NCI-H510A (cell line): ENCODE measurements at regions not wholly inside any gene's neighbourhood (a gene's known extent, or its start where the extent isn't known, plus 50 kb on each side); places are given as distances from the start of the nearest gene placed in this dataset.

Experiments used
- DNase-seq: peaks from one replicate; lab custom pipeline; 2025; lab: John Stamatoyannopoulos, UW

DNA sequence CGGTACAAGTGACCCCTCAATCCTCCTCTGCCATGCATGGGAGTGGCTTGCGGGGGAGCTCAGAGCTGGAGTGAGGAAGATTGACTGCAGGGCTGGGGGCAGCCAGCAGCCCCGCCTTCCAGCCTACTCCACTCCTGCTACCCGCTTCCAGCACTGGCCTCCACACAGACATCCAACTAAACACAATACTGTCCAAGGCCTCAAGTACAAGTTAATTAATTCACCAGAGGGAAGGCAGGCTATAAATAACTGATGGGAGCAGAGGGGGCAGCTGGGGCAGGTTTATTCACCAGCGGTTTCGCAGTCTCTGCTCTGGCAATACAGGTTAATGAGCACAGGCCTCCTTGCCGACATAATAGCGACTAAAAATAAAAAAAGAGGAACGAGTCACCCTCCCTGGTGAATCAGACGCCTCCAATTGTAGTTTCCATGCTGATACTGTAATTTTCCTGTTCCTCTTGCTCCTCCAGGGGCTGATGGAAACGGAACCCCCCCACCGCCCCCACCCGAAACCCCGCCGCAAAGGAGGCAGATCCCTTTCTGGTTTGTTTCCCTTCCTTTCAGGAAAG, 166.4 kb upstream of the TLE3 start:
- peak; percentile 49 for DNase-seq

- no peak for DNase-seq
Measured at GRCh38 chr15:70262591-70263274, 165.0 kb upstream of the TLE3 start.

DNA sequence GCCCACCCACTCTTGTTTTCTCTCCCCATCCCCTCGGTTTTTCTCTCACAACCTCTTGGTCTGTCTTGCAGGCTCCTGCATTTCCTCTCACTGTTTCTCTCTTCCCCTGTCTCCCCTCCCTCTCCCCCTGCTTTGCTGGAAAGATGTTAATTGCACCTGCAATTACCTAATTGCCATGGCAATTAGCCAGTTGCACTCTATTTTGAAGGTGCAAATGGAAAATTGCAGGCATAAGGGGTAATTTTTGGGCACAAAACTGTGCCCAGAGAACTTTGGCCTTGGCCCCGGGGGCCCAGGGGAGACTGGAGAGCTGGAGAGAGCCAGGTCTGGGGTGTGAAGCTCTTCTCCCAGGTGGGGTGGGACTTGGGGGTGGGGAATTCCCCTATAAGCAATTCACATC, 164.5 kb upstream of the TLE3 start:
- no peak for DNase-seq

DNA sequence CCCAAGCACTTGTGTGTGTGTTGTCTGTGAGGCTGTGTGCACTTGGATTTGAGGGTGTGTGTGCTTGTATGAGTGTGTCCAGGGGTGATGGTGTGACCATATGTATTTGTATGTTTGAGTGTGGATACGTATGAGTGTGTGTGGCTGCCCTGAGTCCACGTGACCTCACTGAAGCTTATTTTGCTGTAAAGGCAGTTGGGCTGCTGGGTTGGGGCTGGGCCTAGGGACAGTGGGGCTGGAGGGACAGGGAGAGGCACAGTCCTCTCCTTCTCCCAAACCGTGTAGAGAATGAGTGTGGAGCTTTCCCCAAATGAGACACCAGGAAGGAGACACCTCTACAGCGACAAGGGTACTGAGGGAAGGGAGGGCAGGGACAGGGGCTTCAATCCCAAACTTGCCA, 163.4 kb upstream of the TLE3 start:
- DNase-seq: no peak

DNA sequence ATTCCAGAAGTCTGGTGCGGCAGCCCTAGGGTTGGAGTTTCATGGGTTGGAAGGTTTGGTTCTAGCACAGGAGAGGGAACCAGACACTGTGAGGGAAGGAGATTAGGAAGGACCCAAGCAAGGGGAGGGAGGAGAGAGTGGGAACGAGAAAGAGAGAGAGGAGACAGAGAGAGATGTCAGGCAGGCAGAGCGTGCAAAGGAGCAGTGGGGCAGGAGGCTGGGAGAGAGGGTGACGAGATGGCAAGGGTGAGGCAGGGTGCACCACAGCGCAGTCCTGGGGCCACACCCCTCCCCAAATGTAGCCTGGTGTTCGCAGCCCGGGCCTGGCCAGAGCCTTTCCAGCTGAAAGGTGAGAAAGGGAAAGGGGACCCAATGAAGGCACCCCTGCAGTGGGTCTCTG, 162.9 kb upstream of the TLE3 start:
- DNase-seq: no peak

- DNase-seq: no peak
Measured at GRCh38 chr15:70259640-70260508, 162.2 kb upstream of the TLE3 start.

DNA sequence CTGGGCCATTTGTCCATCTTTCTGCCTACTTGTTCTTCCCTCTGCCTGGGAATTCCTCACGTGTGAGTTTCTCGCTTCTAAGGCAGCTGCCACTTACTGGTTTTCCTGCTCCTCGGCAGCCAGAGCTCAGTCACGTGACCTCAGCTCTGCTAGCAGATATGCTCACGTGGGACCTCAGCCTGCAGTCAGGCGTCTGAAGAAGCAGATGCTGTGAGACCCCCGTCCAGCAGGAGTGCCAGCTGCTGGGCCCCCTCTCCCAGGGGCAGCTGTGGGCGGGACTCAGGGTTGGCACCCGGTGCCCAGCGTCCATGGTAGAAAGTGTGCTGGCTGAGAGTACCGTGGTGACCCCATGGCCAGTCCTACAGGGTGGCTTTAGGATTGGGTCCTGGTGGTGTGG, 161.3 kb upstream of the TLE3 start:
- DNase-seq: peak; percentile 63

GRCh38 chr15:70258369-70259027, 160.8 kb upstream of the TLE3 start:
- DNase-seq: no peak

DNA sequence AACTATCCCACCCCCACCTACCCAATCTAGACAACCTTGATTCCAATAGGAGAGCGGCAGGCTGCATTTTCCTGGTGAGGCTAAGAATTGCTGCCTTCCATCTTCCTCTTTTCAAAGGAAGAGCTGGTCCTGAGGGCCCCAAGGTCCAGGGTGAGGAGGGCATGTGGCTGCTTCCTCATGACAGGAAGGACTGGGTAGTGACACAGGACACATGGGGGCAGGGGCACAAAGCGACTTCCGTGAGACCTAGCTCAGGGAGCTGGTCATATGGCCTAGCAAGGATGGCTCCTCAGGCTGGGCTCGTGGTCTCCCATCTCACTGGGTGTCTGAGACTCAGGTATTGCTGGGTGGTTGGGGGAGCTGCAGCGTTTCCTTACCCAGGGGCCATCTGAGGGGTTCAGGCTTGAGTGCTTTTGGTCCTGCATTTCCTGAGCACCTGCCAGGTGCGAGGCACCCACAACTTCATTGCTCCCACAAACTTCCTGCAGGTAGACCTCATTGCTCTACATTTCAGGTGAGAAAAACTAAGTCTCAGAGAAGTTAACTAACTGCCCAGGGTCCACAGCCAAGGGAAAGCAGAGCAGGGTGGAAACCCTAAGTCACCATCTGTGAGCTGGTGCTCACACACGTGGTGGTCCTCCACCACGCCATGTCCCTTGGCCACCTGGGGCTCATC, 160.0 kb upstream of the TLE3 start:
- no peak for DNase-seq

DNA sequence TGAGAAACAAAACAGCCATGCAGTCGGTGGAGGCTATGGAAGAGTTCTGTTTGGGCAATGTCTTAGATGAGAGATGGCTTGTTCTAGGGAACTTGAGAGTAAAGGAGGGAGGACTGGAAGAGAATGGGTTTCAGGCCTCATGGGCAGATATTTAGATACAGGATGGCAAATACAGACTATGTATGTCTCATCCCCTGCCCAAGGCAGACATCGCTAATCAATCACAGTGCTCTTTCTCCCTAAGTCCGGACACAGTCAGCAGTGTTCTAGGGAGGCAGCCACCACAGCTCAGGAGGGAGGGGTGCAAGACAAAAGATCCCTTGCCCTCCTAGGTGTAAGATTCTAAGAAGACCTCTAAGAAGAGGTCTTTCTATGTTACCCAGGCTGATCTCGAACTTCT, 159.3 kb upstream of the TLE3 start:
- no peak for DNase-seq

GRCh38 chr15:70254311-70254869, 156.7 kb upstream of the TLE3 start:
- DNase-seq: no peak

GRCh38 chr15:70253461-70254156, 155.9 kb upstream of the TLE3 start:
- no peak for DNase-seq

GRCh38 chr15:70252951-70253320, 155.2 kb upstream of the TLE3 start:
- DNase-seq: no peak

GRCh38 chr15:70252056-70252950, 154.6 kb upstream of the TLE3 start:
- peak; percentile 65 for DNase-seq

DNA sequence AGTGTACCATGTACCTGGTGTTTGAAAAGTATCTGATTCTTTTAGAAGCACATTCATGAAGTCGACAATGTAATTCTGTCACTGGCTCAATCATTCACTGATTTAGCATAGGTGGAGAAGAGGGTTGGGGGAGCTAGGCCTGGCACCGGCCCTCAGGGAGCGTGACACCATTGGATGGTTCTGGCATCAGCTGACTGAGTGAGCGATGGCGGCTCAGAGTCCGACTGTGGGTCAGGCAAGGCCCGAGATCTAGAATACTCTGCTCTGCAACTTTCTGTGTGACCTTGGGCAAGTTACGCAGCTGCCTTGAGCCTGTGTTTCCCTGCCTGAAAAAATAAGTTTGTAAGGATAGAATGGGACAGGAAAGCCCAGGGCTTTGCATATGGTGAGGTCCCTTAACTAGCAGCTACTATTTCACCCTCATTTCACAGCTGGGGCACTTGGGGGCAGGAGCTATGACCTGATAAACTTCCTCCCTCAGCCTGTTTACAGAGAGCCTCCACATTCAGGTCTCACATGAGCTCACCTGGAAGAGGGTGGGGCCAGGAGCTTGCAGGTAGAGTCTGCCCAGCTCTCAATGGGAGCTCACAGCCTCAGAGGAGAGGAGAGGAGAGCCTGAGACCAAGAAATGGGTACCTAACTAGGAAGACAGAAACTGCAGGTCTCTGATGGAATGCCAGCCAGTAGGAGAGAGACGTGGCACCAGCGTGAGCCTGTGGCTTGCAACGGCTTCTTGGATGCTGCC, 153.7 kb upstream of the TLE3 start:
- DNase-seq: peak; percentile 61

DNA sequence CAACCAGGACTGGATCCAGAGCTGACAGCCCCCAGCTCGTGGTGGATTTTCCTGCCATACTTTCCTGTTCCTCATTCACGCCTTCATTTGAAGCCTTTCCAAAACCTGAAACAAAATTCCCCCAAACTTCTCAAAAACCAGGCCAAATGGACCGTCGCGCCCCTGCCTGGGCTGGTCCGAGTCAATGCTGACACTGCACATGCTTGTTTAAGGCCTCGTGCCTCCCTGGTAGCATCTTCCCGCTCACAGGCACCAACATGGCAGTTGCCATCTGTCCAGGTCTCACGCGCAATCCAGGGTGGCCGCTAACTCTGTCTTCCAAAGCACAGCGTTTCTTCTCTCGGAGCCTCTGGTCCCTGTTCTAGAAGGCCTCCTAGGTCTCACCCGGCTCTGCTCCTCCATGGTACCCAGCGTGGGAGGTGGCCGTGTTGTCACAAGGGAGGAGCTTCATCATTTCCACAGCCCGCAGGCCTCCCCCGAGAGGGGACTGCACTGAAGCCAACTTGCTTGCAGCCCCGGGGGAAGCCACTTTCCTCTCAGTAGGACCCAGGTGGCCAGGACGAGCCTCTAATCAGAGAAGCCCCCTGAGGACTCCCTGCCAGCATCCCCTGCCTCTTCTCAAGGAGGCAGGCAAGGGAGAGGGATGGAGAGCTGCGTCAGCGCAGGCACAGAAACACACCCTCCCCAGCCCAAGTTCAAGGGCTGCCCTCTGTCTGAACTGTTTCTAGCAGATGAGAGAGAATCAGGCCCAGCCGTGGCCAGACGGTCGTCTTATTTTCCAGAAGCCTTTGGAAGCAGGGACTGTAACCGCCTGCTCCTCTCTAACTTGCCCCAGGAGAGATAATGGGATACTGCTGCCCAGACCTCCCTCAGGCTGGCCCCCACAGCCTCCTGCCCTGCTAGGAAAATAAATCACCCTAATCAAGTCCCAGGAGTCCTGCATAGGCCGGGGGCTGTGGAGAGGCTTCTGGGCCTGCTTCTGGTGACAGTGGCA, 152.8 kb upstream of the TLE3 start:
- no peak for DNase-seq

DNA sequence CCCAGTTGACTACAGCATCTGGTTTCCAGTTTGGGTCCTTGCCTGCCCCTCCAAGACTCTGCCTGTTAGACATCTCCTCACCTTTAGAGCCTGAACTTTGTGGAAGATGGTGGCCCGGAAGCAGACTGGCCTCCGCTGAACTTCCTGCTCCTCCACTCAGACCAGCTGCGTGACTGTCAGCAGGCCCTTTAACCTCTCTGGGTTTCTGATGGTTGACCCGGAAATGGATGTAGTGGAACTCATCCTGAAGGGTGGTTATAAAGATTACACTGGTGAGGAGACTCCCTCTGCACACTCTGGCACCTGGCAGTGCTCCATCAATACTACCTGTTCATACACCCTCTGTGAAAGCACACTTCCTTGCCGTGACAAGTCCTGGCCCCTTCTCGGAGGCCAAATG, 151.9 kb upstream of the TLE3 start:
- DNase-seq: no peak
